Mammary epithelial cell (primary cell): ENCODE measurements at regions not wholly inside any gene's neighbourhood (a gene's known extent, or its start where the extent isn't known, plus 50 kb on each side); places are given as distances from the start of the nearest gene placed in this dataset.

Experiments used
- CTCF ChIP-seq, 2 donors: IDR thresholded peaks in 1 of 2; conservative IDR thresholded peaks in 1 of 2; 2 replicates each; pipeline ENCODE4 v1.5.1; 2011 to 2012; ENCODE audit warnings: inconsistent platforms in 2 of 2, low read length in 2 of 2, mild to moderate bottlenecking in 2 of 2, control low read depth in 1 of 2, low read depth in 1 of 2; ENCODE audit not compliant: insufficient read depth in 1 of 2; ENCODE audit errors: extremely low read depth in 1 of 2
- EZH2 ChIP-seq: IDR thresholded peaks from 2 replicates; pipeline ENCODE4 v1.6.1; 2012; ENCODE audit warnings: low read length, inconsistent platforms, borderline replicate concordance

DNA sequence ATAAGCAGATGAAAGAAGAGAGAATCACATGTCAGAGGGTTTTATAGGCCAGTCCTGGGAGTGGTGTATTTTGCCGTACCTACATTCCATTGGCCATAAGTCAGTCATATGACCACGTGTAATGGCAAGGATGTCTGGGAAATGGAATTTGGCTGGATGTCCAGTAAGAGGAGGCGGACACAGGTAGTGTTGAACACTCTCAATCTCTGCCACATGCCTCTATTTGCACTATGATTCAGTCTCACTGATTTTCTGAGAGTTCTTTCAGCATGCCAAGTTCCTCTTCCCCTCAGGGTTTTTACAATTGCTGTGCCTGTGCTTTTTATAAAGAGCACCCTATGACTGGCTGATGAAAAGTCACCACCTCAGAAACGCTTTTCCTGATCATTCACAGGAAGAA lies 164.2 kb upstream of the GPR101 start:
- TF ChIP-seq CTCF (conservative IDR thresholded peaks at IDR 0.05 in 1 of 2, IDR thresholded peaks at IDR 0.05 in 1 of 2; ENCODE audit: extremely low read depth in 1 of 2, insufficient read depth in 1 of 2, low read depth in 1 of 2, low read length in 2 of 2) (no peak), EZH2 (no peak)
